HUES6 (cell line): ENCODE measurements at regions not wholly inside any gene's neighbourhood (a gene's known extent, or its start where the extent isn't known, plus 50 kb on each side); places are given as distances from the start of the nearest gene placed in this dataset.

ENCODE experiments used
- H3K27ac ChIP-seq: 2 replicates; pipeline ENCODE4 v1.7.0; 2013; ENCODE audit warnings: low read depth, mild to moderate bottlenecking, low read length, inconsistent platforms
- H3K27me3 ChIP-seq: 2 replicates; pipeline ENCODE4 v1.6.1; 2013; ENCODE audit warnings: low read length; ENCODE audit not compliant: control insufficient read depth, insufficient read depth
- H3K36me3 ChIP-seq: 2 replicates; pipeline ENCODE4 v1.6.1; 2013; ENCODE audit warnings: low read length; ENCODE audit not compliant: control insufficient read depth, insufficient read depth
- H3K4me1 ChIP-seq: 2 replicates; pipeline ENCODE4 v1.6.1; 2013; ENCODE audit warnings: low read length; ENCODE audit not compliant: control insufficient read depth, insufficient read depth
- H3K4me3 ChIP-seq: 2 replicates; pipeline ENCODE4 v1.5.1; 2013; ENCODE audit warnings: low read depth, low read length
- H3K9ac ChIP-seq: one replicate; pipeline ENCODE4 v1.6.1; 2013; ENCODE audit warnings: mild to moderate bottlenecking, low read length
- H3K9me3 ChIP-seq: 2 replicates; pipeline ENCODE4 v1.6.1; 2013; ENCODE audit warnings: low read depth, low read length; ENCODE audit not compliant: control insufficient read depth, insufficient read depth

GRCh38 chr4:124573056-124573455, 139.5 kb downstream of the ANKRD50 start:
- Histone ChIP-seq H3K27me3 (no peaks in the 10 kb centered on the region), H3K27ac (no peak overlapping the region), H3K36me3 (no peaks in the 10 kb centered on the region), H3K4me3 (no peak overlapping the region), H3K9me3 (peaks cover 6% of the 10 kb centered on the region), H3K4me1 (no peaks in the 10 kb centered on the region), H3K9ac (no peak overlapping the region)

GRCh38 chr4:124579896-124580295, 132.6 kb downstream of the ANKRD50 start:
- Histone ChIP-seq H3K4me3 (no peak overlapping the region), H3K9me3 (peaks cover 37% of the 10 kb centered on the region), H3K4me1 (no peaks in the 10 kb centered on the region; the same call in 1 of the 2 replicates), H3K27me3 (no peaks in the 10 kb centered on the region), H3K9ac (no peak overlapping the region), H3K36me3 (no peaks in the 10 kb centered on the region), H3K27ac (no peak overlapping the region)

- Histone ChIP-seq H3K36me3 (no peaks in the 10 kb centered on the region), H3K27me3 (no peaks in the 10 kb centered on the region)
Observed at GRCh38 chr4:124583797-124584196, 128.7 kb downstream of the ANKRD50 start.

GRCh38 chr4:124589786-124590185, 122.7 kb downstream of the ANKRD50 start:
- Histone ChIP-seq H3K4me1 (peaks cover 7% of the 10 kb centered on the region; the same call in 1 of the 2 replicates), H3K27me3 (no peaks in the 10 kb centered on the region), H3K27ac (no peak overlapping the region), H3K9me3 (peaks cover 2% of the 10 kb centered on the region; the same call in 1 of the 2 replicates), H3K36me3 (no peaks in the 10 kb centered on the region), H3K9ac (no peak overlapping the region), H3K4me3 (no peak overlapping the region)

More at GRCh38 chr4:124583797-124584196, 128.7 kb downstream of the ANKRD50 start:
- no peak overlapping the region for H3K9ac ChIP-seq
- H3K4me1 ChIP-seq: no peaks in the 10 kb centered on the region; the same call in 1 of the 2 replicates
- peaks cover 33% of the 10 kb centered on the region for H3K9me3 ChIP-seq
- no peak overlapping the region for H3K27ac ChIP-seq
- no peak overlapping the region for H3K4me3 ChIP-seq

GRCh38 chr4:124590480-124590879, 122.1 kb downstream of the ANKRD50 start:
- Histone ChIP-seq H3K36me3 (no peaks in the 10 kb centered on the region), H3K9ac (no peak overlapping the region), H3K4me3 (no peak overlapping the region), H3K27me3 (no peaks in the 10 kb centered on the region), H3K4me1 (peaks cover 7% of the 10 kb centered on the region; the same call in 1 of the 2 replicates), H3K9me3 (peaks cover 2% of the 10 kb centered on the region; the same call in 1 of the 2 replicates), H3K27ac (no peak overlapping the region)

GRCh38 chr4:124591637-124592036, 120.9 kb downstream of the ANKRD50 start:
- no peaks in the 10 kb centered on the region for H3K36me3 ChIP-seq
- no peaks in the 10 kb centered on the region for H3K27me3 ChIP-seq
- no peak overlapping the region for H3K4me3 ChIP-seq
- no peak overlapping the region for H3K27ac ChIP-seq
- no peak overlapping the region for H3K9ac ChIP-seq
- peaks cover 2% of the 10 kb centered on the region; the same call in 1 of the 2 replicates for H3K9me3 ChIP-seq
- peaks cover 7% of the 10 kb centered on the region; the same call in 1 of the 2 replicates for H3K4me1 ChIP-seq

- H3K4me1 ChIP-seq: peaks cover 7% of the 10 kb centered on the region; the same call in 1 of the 2 replicates
- H3K27me3 ChIP-seq: no peaks in the 10 kb centered on the region
- no peak overlapping the region for H3K4me3 ChIP-seq
- no peak overlapping the region for H3K9ac ChIP-seq
- no peaks in the 10 kb centered on the region; the same call in 1 of the 2 replicates for H3K9me3 ChIP-seq
- no peaks in the 10 kb centered on the region for H3K36me3 ChIP-seq
- no peak overlapping the region for H3K27ac ChIP-seq
Observed at GRCh38 chr4:124593494-124593893, 119.0 kb downstream of the ANKRD50 start.

- Histone ChIP-seq H3K4me1 (peaks cover 7% of the 10 kb centered on the region; the same call in 1 of the 2 replicates), H3K9ac (no peak overlapping the region), H3K36me3 (no peaks in the 10 kb centered on the region), H3K27ac (no peak overlapping the region), H3K9me3 (no peaks in the 10 kb centered on the region), H3K27me3 (no peaks in the 10 kb centered on the region), H3K4me3 (no peak overlapping the region)
Observed at GRCh38 chr4:124594945-124595344, 117.6 kb downstream of the ANKRD50 start.

GRCh38 chr4:124596816-124597215, 115.7 kb downstream of the ANKRD50 start:
- Histone ChIP-seq H3K4me3 (no peak overlapping the region), H3K9me3 (no peaks in the 10 kb centered on the region), H3K27ac (no peak overlapping the region)

GRCh38 chr4:124610211-124610610, 102.3 kb downstream of the ANKRD50 start:
- Histone ChIP-seq H3K4me1 (peaks cover 14% of the 10 kb centered on the region; the same call in 1 of the 2 replicates), H3K4me3 (no peak overlapping the region), H3K9me3 (no peaks in the 10 kb centered on the region), H3K27ac (no peak overlapping the region), H3K36me3 (no peaks in the 10 kb centered on the region), H3K9ac (no peak overlapping the region), H3K27me3 (no peaks in the 10 kb centered on the region)

More at GRCh38 chr4:124596816-124597215, 115.7 kb downstream of the ANKRD50 start:
- Histone ChIP-seq H3K4me1 (peaks cover 7% of the 10 kb centered on the region; the same call in 1 of the 2 replicates), H3K9ac (no peak overlapping the region), H3K27me3 (no peaks in the 10 kb centered on the region), H3K36me3 (no peaks in the 10 kb centered on the region)
